Activated T-helper 1 cell treated with Interleukin-2 at 50 U/mL for 16 hours (primary cell): ENCODE measurements at regions not wholly inside any gene's neighbourhood (a gene's known extent, or its start where the extent isn't known, plus 50 kb on each side); places are given as distances from the start of the nearest gene placed in this dataset.
"Not testable (repeated sequence)": the region's sequence is repeated elsewhere in the genome, so short reads cannot be mapped to it uniquely, and the experiment has no call there.

Experiments
- DNase-seq: peaks from one replicate; pipeline ENCODE4 v3.0.0-alpha.2; 2020; ENCODE audit warnings: low read depth

GRCh38 chr21:16224756-16225155 lies 495.0 kb downstream of the USP25 start:
- not testable (repeated sequence) for DNase-seq

GRCh38 chr21:16239659-16240265 lies 510.0 kb downstream of the USP25 start:
- no peak for DNase-seq

GRCh38 chr21:16241016-16241415 lies 511.2 kb downstream of the USP25 start:
- DNase-seq = no peak

GRCh38 chr21:16241479-16241963 lies 511.7 kb downstream of the USP25 start:
- DNase-seq = no peak

- DNase-seq = no peak
These were observed 513.6 kb downstream of the USP25 start for GRCh38 chr21:16243396-16243795.

GRCh38 chr21:16248705-16249104 lies 518.9 kb downstream of the USP25 start:
- DNase-seq = no peak

- no peak for DNase-seq
These were observed 520.5 kb downstream of the USP25 start for GRCh38 chr21:16250273-16250672.

GRCh38 chr21:16258844-16259611 lies 529.2 kb downstream of the USP25 start:
- no peak for DNase-seq

- no peak for DNase-seq
These were observed 532.3 kb downstream of the USP25 start for GRCh38 chr21:16262091-16262490.

GRCh38 chr21:16264319-16264718 lies 534.5 kb downstream of the USP25 start:
- no peak for DNase-seq

- no peak for DNase-seq
These were observed 539.7 kb downstream of the USP25 start for GRCh38 chr21:16269476-16269875.

- DNase-seq = no peak
These were observed 550.2 kb downstream of the USP25 start for GRCh38 chr21:16279731-16280581.

- no peak for DNase-seq
These were observed 550.9 kb downstream of the USP25 start for GRCh38 chr21:16280686-16281091.

GRCh38 chr21:16283516-16283915 lies 553.7 kb downstream of the USP25 start:
- DNase-seq = no peak

- DNase-seq = no peak
These were observed 555.9 kb downstream of the USP25 start for GRCh38 chr21:16285605-16286126.

- no peak for DNase-seq
These were observed 557.3 kb downstream of the USP25 start for GRCh38 chr21:16287046-16287445.

- no peak for DNase-seq
These were observed 561.5 kb downstream of the USP25 start for GRCh38 chr21:16291296-16291695.

- DNase-seq = no peak
These were observed 564.3 kb downstream of the USP25 start for GRCh38 chr21:16294128-16294527.

- no peak for DNase-seq
These were observed 573.1 kb downstream of the USP25 start for GRCh38 chr21:16302851-16303282.

- no peak for DNase-seq
These were observed 574.7 kb downstream of the USP25 start for GRCh38 chr21:16304174-16305095.

GRCh38 chr21:16305686-16306085 lies 575.9 kb downstream of the USP25 start:
- DNase-seq = no peak
